H9 (cell line): ENCODE measurements at regions not wholly inside any gene's neighbourhood (a gene's known extent, or its start where the extent isn't known, plus 50 kb on each side); places are given as distances from the start of the nearest gene placed in this dataset.

Experiments
- DNase-seq: peaks from one replicate; pipeline ENCODE4 v3.0.0-alpha.2; 2017
- H2AFZ ChIP-seq: one replicate; pipeline ENCODE4 v1.6.1; 2013; ENCODE audit warnings: mild to moderate bottlenecking, low read length, control low read depth, moderate library complexity
- H2AK5ac ChIP-seq: 2 replicates; pipeline ENCODE4 v1.6.1; 2013; ENCODE audit warnings: low read length, control low read depth, mixed read lengths; ENCODE audit not compliant: insufficient read length
- H2BK120ac ChIP-seq: one replicate; pipeline ENCODE4 v1.6.1; 2013; ENCODE audit warnings: low read depth, mild to moderate bottlenecking, low read length, control low read depth, inconsistent platforms; ENCODE audit not compliant: poor library complexity, severe bottlenecking
- H2BK12ac ChIP-seq: 2 replicates; pipeline ENCODE4 v1.6.1; 2013; ENCODE audit warnings: low read length, control low read depth, mixed read lengths, low read depth; ENCODE audit not compliant: insufficient read length
- H2BK15ac ChIP-seq: 2 replicates; pipeline ENCODE4 v1.6.1; 2013; ENCODE audit warnings: low read depth, low read length, control low read depth
- H2BK20ac ChIP-seq: one replicate; pipeline ENCODE4 v1.6.1; 2013; ENCODE audit warnings: low read depth, mild to moderate bottlenecking, low read length, control low read depth, inconsistent platforms; ENCODE audit not compliant: poor library complexity, severe bottlenecking
- H2BK5ac ChIP-seq: 2 replicates; pipeline ENCODE4 v1.6.1; 2013; ENCODE audit warnings: low read length, control low read depth, mixed read lengths; ENCODE audit not compliant: insufficient read length
- H3K14ac ChIP-seq: 2 replicates; pipeline ENCODE4 v1.6.1; 2013; ENCODE audit warnings: low read length, control low read depth; ENCODE audit not compliant: insufficient read depth
- H3K18ac ChIP-seq: 2 replicates; pipeline ENCODE4 v1.6.1; 2013; ENCODE audit warnings: low read depth, mild to moderate bottlenecking, mixed read lengths, low read length, control low read depth; ENCODE audit not compliant: insufficient read length
- H3K23ac ChIP-seq: 2 replicates; pipeline ENCODE4 v1.6.1; 2013; ENCODE audit warnings: low read length, control low read depth, mixed read lengths, low read depth; ENCODE audit not compliant: insufficient read length
- H3K23me2 ChIP-seq: 2 replicates; pipeline ENCODE4 v1.6.1; 2013; ENCODE audit warnings: low read depth, mild to moderate bottlenecking, mixed read lengths, low read length, control low read depth; ENCODE audit not compliant: insufficient read length, poor library complexity, severe bottlenecking
- H3K27ac ChIP-seq: 2 replicates; pipeline ENCODE4 v1.5.1; 2013; ENCODE audit warnings: low read length, control low read depth, mixed read lengths, low read depth; ENCODE audit not compliant: insufficient read length
- H3K27me3 ChIP-seq: 2 replicates; pipeline ENCODE4 v1.6.1; 2013; ENCODE audit warnings: low read length, control low read depth, inconsistent platforms; ENCODE audit not compliant: insufficient read depth
- H3K4ac ChIP-seq: 2 replicates; pipeline ENCODE4 v1.6.1; 2013; ENCODE audit warnings: low read depth, mild to moderate bottlenecking, control low read depth, inconsistent platforms, low read length, moderate library complexity
- H3K4me1 ChIP-seq: 2 replicates; pipeline ENCODE4 v1.6.1; 2013; ENCODE audit warnings: low read length, control low read depth, inconsistent platforms; ENCODE audit not compliant: insufficient read depth
- H3K4me2 ChIP-seq: 2 replicates; pipeline ENCODE4 v1.6.1; 2013; ENCODE audit warnings: low read length, control low read depth, mixed read lengths; ENCODE audit not compliant: insufficient read length, insufficient read depth
- H3K56ac ChIP-seq: 2 replicates; pipeline ENCODE4 v1.6.1; 2013; ENCODE audit warnings: low read depth, mild to moderate bottlenecking, mixed read lengths, low read length, control low read depth; ENCODE audit not compliant: insufficient read length
- H3K79me1 ChIP-seq: 2 replicates; pipeline ENCODE4 v1.6.1; 2013; ENCODE audit warnings: low read depth, mild to moderate bottlenecking, moderate library complexity, low read length, control low read depth, inconsistent platforms; ENCODE audit not compliant: insufficient read depth, poor library complexity, severe bottlenecking
- H3K79me2 ChIP-seq: 2 replicates; pipeline ENCODE4 v1.6.1; 2013; ENCODE audit warnings: low read length, control low read depth, inconsistent platforms; ENCODE audit not compliant: insufficient read depth
- H3K9ac ChIP-seq: 2 replicates; pipeline ENCODE4 v1.6.1; 2013; ENCODE audit warnings: low read length, control low read depth, mixed read lengths; ENCODE audit not compliant: insufficient read length; ENCODE audit errors: extremely low read depth
- H3K9me3 ChIP-seq: one replicate; pipeline ENCODE4 v1.6.1; 2013; ENCODE audit warnings: low read depth, low read length, inconsistent platforms; ENCODE audit not compliant: control insufficient read depth
- H3T11ph ChIP-seq: one replicate; pipeline ENCODE4 v1.6.1; 2013; ENCODE audit warnings: mild to moderate bottlenecking, low read length, control low read depth, inconsistent platforms
- H4K20me1 ChIP-seq: one replicate; pipeline ENCODE4 v1.6.1; 2013; ENCODE audit not compliant: control insufficient read depth, insufficient read length, insufficient read depth
- H4K5ac ChIP-seq: 2 replicates; pipeline ENCODE4 v1.6.1; 2013; ENCODE audit warnings: low read depth, mild to moderate bottlenecking, mixed read lengths, low read length, control low read depth; ENCODE audit not compliant: insufficient read length
- H4K8ac ChIP-seq: replicated peaks from 2 replicates; pipeline ENCODE4 v1.6.1; 2013; ENCODE audit warnings: low read length, control low read depth, mixed read lengths, low read depth; ENCODE audit not compliant: insufficient read length
- H4K91ac ChIP-seq: 2 replicates; pipeline ENCODE4 v1.6.1; 2013; ENCODE audit warnings: low read depth, mild to moderate bottlenecking, moderate library complexity, mixed read lengths, low read length, control low read depth; ENCODE audit not compliant: insufficient read length
- H3K27ac Mint-ChIP-seq, 3 experiments: 2 replicates in 2 of 3; 3 replicates in 1 of 3; pipeline ENCODE4 v1.8.0; 2020 to 2021; ENCODE audit warnings: mixed read lengths in 3 of 3, mild to moderate bottlenecking in 1 of 3, moderate library complexity in 1 of 3
- H3K27me3 Mint-ChIP-seq: 2 replicates; pipeline ENCODE4 v1.8.0; 2021; ENCODE audit warnings: low read depth, mild to moderate bottlenecking, moderate library complexity, mixed read lengths
- H3K36me3 Mint-ChIP-seq, 3 experiments: 2 replicates in 2 of 3; 3 replicates in 1 of 3; pipeline ENCODE4 v1.8.0; 2020 to 2021; ENCODE audit warnings: low read depth in 3 of 3, mixed read lengths in 3 of 3; ENCODE audit not compliant: insufficient read depth in 1 of 3
- H3K4me1 Mint-ChIP-seq, 2 experiments: 2 replicates each; pipeline ENCODE4 v1.8.0; 2020; ENCODE audit warnings: mixed read lengths in 2 of 2
- H3K4me3 Mint-ChIP-seq, 2 experiments: 2 replicates in 1 of 2; 3 replicates in 1 of 2; pipeline ENCODE4 v1.8.0; 2020 to 2021; ENCODE audit warnings: mild to moderate bottlenecking in 2 of 2, mixed read lengths in 2 of 2, moderate library complexity in 1 of 2
- H3K9me3 Mint-ChIP-seq, 2 experiments: 2 replicates in 1 of 2; 3 replicates in 1 of 2; pipeline ENCODE4 v1.8.0; 2020; ENCODE audit warnings: mild to moderate bottlenecking in 2 of 2, mixed read lengths in 2 of 2, moderate library complexity in 1 of 2
- WGBS: extraction: QIAGEN DNeasy Blood & Tissue Kit; methylation state at CpG from one replicate; pipeline ENCODE4 v1.1.7; 2013; ENCODE audit warnings: missing lambda C conversion rate, low lambda C conversion rate, mixed read lengths; ENCODE audit not compliant: insufficient read length; ENCODE audit errors: extremely low coverage; 5-methylcytosine and 5-hydroxymethylcytosine counted together
- TF ChIP-seq, protein P1 (sequence below): fragments of 200-600 bp; sonication (generic); conservative IDR thresholded peaks from 3 replicates; pipeline ENCODE4 v1.8.0; 2021; ENCODE audit warnings: antibody characterized with exemption, mild to moderate bottlenecking

DNA sequence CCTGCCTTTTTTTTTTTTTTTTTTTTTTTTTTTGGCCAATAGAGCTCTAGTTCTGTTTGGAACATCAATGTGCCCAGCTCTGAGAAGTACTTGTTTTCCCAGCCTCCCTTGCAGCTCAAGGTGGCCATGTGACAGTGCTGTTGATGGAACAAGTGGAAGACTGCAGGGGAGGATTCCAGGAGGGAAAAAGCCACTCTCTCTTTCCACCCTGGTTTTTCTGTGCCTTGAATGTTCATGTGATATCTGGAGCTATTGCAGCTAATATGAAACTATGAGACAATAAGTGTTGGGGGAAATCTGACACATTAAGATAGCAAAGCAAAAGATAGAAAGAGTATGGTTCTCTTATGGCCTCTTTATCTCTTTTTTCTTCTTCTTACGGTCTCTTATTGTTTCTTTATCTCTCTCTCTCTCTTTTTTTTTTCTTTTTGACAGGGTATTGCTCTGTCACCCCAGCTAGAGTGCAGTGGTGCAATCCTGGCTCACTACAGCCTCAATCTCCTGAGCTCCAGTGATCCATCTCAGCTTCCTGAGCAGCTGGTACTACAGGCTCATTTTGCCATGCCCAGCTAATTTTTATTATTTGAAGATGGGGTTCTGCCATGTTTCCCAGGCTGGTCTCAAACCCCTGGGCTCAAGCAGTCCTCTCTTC lies 192.0 kb upstream of the LNX1 start:
- no peak overlapping the region for H3K23ac ChIP-seq
- H4K5ac ChIP-seq, result no peak overlapping the region
- H4K20me1 ChIP-seq, result no peaks in the 10 kb centered on the region
- no peak overlapping the region for H4K8ac ChIP-seq
- H2BK15ac ChIP-seq, result no peak overlapping the region
- no peak overlapping the region for H3K4me2 ChIP-seq
- Mint-ChIP-seq H3K36me3 (no peaks in the 10 kb centered on the region), H3K27me3 (peaks cover 7% of the 10 kb centered on the region), H3K9me3 (no peaks in the 10 kb centered on the region; a peak in 1 of 5 replicates), H3K4me3 (no peak overlapping the region), H3K27ac (no peak overlapping the region), H3K4me1 (no peaks in the 10 kb centered on the region)
- no peak overlapping the region for H4K91ac ChIP-seq
- no peak overlapping the region for H3K27ac ChIP-seq
- H3K9ac ChIP-seq, result no peak overlapping the region
- no peaks in the 10 kb centered on the region for H3K9me3 ChIP-seq
- WGBS, result no CpG with 5 or more reads among the region's 1 CpG
- TF ChIP-seq, protein P1, sequence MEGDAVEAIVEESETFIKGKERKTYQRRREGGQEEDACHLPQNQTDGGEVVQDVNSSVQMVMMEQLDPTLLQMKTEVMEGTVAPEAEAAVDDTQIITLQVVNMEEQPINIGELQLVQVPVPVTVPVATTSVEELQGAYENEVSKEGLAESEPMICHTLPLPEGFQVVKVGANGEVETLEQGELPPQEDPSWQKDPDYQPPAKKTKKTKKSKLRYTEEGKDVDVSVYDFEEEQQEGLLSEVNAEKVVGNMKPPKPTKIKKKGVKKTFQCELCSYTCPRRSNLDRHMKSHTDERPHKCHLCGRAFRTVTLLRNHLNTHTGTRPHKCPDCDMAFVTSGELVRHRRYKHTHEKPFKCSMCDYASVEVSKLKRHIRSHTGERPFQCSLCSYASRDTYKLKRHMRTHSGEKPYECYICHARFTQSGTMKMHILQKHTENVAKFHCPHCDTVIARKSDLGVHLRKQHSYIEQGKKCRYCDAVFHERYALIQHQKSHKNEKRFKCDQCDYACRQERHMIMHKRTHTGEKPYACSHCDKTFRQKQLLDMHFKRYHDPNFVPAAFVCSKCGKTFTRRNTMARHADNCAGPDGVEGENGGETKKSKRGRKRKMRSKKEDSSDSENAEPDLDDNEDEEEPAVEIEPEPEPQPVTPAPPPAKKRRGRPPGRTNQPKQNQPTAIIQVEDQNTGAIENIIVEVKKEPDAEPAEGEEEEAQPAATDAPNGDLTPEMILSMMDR, result no peak
- no peak overlapping the region for H2BK120ac ChIP-seq
- no peak overlapping the region for H3K56ac ChIP-seq
- H2BK5ac ChIP-seq, result no peak overlapping the region
- no peak for DNase-seq
- no peaks in the 10 kb centered on the region for H3K23me2 ChIP-seq
- no peaks in the 10 kb centered on the region for H3K4me1 ChIP-seq
- no peak overlapping the region for H2BK20ac ChIP-seq
- H3K79me1 ChIP-seq, result no peaks in the 10 kb centered on the region
- no peak overlapping the region for H3K14ac ChIP-seq
- H3K18ac ChIP-seq, result no peak overlapping the region
- H3T11ph ChIP-seq, result no peak overlapping the region
- H2BK12ac ChIP-seq, result no peak overlapping the region
- no peak overlapping the region for H3K4ac ChIP-seq
- no peaks in the 10 kb centered on the region for H3K79me2 ChIP-seq
- no peak overlapping the region for H2AK5ac ChIP-seq
- no peak overlapping the region for H2AFZ ChIP-seq
- H3K27me3 ChIP-seq, result no peaks in the 10 kb centered on the region
